Esophagus squamous epithelium (tissue), 4 donors: ENCODE measurements at regions not wholly inside any gene's neighbourhood (a gene's known extent, or its start where the extent isn't known, plus 50 kb on each side); places are given as distances from the start of the nearest gene placed in this dataset.

Source experiments
- POLR2A ChIP-seq, 4 donors: fragments of 450-650 bp; IDR thresholded peaks; one replicate each; pipeline ENCODE4 v1.6.1; 2017; ENCODE audit warnings: antibody characterized with exemption in 4 of 4, mild to moderate bottlenecking in 4 of 4, moderate library complexity in 3 of 4
- TF ChIP-seq, protein P1 (sequence below), 6 experiments: fragments of 450-650 bp in 4 of 6; fragments of 200-600 bp in 2 of 6; sonication (generic) in 2 of 6; IDR thresholded peaks; one replicate each; pipeline ENCODE4 v1.5.1; 2016 to 2019; ENCODE audit warnings: antibody characterized with exemption in 6 of 6, mild to moderate bottlenecking in 4 of 6, moderate library complexity in 4 of 6

DNA sequence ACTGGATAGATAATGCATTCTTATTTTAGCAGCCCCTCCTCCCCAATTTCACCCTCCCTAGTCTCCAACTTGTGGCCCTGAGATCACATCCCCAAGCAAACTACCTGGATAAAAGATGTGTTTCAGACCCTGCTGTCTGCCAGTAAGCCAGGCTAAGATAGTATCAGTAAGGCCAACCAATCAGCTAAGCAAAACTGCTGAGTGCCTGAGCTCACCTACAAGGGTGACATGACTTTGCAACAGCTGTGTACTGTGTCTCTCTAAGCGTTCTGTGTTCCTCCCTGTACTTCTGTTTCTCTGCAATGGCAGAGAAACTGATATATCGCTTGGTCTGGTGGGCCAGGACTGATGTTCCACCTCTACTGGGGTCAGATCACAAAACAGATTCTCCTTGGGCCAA is 224.9 kb downstream of the BTG1 start:
- TF ChIP-seq, protein P1, sequence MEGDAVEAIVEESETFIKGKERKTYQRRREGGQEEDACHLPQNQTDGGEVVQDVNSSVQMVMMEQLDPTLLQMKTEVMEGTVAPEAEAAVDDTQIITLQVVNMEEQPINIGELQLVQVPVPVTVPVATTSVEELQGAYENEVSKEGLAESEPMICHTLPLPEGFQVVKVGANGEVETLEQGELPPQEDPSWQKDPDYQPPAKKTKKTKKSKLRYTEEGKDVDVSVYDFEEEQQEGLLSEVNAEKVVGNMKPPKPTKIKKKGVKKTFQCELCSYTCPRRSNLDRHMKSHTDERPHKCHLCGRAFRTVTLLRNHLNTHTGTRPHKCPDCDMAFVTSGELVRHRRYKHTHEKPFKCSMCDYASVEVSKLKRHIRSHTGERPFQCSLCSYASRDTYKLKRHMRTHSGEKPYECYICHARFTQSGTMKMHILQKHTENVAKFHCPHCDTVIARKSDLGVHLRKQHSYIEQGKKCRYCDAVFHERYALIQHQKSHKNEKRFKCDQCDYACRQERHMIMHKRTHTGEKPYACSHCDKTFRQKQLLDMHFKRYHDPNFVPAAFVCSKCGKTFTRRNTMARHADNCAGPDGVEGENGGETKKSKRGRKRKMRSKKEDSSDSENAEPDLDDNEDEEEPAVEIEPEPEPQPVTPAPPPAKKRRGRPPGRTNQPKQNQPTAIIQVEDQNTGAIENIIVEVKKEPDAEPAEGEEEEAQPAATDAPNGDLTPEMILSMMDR (IDR thresholded peaks at IDR 0.05), result no peak
- TF ChIP-seq POLR2A (IDR thresholded peaks at IDR 0.05), result no peak
